Umbilical cord (tissue), 1 donor: ENCODE measurements at regions not wholly inside any gene's neighbourhood (a gene's known extent, or its start where the extent isn't known, plus 50 kb on each side); places are given as distances from the start of the nearest gene placed in this dataset.

Experiments used
- DNase-seq: peaks from one replicate; pipeline ENCODE4 v3.0.0-alpha.2; 2015; ENCODE audit warnings: low spot score

DNA sequence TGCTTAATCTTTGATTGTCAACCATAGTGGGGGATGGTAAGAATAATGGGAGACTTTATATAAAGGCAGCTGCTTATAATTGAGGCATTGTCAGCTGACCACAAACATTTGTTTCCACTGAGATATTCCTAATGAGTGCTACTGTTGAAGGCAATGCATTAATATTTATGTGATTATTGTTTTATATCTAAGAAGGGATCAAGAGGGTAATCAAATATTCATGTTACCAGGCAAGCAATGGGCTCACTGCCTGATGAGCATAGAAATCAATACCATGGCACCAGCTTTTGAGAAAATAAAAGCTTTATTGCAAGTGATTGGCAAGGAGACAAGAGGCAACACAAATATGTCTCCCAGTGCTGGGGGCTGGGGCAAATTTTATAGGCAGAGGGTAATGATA, 706.7 kb upstream of the ADAMTS5 start:
- DNase-seq = no peak

DNA sequence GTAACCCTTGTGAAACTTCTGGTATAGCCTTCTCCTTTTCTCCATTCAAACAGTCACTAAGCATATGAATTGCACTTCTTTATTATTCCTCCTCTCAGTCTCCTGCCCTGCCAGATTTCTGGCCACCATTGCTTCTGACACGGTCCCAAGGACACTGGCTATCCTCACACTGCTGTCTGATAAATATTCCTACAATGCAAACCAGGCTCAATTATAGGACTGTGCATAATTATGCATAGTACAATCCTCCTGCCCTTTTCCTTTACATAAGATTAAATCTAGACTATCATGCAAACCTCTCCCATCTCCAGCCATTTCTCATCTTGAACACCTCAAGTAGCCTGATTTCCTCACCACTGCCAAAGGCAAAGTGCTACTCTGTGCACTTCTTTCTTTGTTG, 704.3 kb upstream of the ADAMTS5 start:
- DNase-seq = no peak

DNA sequence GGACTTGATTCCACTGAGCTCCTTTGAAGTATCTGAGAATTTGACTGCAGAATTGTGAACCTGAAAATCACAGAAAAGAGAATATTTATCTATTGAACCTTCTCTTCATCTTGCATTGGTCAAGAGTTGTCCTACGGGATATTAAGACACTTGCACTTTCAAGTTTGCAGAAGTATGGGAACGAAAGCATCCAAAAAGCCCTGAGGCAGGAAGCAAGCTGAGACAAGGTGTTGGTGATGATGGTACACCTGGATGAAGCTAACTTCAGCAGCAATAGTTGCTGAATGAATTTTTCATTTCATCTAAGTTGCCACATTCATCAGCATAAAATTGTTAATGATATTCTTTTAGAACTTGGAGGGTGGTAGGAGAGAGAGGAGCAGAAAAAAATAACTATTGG, 686.6 kb upstream of the ADAMTS5 start:
- DNase-seq = no peak

DNA sequence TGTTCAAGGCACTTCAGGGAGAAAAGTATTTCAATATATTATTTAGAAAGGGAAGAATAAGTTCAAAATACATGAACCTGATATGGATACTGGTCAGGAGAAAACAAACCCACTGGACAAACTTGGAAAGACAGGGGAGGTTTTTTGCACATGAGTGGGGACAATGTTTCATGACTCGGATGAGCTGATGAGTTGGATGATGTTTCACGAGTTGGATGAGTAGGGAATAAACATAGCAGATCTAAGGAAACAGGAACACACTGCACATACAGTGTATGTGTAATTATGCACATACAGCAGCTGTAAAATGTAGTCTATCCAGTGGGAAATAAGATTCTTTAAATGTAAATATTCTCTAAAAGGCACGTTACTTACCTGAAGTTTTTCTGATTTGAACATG, 682.9 kb upstream of the ADAMTS5 start:
- DNase-seq = no peak

DNA sequence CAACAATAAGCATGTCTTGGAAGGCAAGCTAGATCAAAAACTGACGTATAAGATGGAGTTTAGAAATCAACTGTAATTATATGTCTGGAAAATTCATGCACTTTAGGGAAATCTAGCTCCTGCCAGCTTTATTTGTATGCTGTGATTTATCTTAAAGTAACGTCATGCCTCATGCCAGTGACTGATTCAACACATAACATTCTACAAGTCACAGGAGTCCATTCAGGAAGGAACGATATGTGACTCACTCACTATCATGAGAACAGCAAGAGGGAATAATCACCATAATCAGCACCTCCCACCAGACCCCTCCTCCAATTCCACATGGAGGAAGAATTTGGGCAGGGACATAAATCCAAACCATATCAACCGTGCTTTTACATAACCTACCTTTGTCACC, 682.4 kb upstream of the ADAMTS5 start:
- peak; percentile 32 for DNase-seq

DNA sequence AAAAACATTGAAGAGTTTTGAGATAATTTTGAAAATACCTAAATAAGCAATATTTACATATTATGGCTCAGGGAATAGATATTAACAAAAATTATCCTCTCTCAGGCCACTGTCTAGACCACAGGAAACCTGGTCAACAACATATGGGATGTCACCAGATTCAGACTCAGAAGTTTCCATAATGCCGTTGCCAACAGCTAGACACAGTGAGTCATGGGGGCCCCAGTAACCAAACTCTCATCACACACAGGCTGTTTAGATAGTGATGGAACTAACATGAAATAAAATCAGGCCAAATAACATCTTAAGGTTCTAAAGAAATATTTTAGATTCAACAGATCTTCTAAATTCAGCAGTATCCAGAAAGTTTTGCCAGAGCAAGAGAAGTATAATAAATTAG, 681.7 kb upstream of the ADAMTS5 start:
- DNase-seq = peak; percentile 49

DNA sequence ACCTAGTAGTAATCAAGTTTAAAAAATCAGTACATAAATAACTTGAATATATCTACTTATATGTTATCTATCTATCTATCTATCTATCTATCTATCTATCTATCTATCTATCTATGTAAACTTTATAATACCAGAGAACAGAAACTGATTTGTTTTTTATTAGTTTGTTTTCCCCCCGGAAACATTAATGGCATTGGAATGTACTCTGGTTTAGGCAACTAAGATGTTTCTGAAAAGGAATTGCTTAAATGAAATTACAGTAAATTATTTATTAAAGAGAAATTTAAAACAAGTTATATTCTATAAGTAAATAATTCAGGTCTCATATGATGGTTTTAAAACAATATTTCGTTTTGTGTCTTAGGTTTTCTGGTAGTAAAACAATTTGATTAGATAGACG, 681.0 kb upstream of the ADAMTS5 start:
- DNase-seq = no peak

DNA sequence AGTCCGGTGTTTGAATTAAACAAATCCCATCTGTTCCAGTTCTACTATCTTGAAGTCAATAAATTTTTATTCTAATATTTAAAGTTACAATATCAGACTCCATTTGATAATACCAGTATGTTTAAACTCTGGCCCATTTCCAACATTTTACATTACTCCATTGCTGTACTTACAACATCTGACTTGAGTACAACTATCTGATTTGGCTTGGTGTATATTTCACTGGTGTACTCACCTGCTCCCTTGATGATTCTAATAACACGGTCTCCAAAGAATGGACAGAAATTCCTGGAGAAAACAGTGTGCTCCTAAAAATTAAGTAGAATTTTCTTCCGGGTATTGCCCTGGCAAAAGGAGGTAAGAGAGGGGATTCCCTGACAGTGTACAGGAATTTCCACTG, 680.5 kb upstream of the ADAMTS5 start:
- no peak for DNase-seq

DNA sequence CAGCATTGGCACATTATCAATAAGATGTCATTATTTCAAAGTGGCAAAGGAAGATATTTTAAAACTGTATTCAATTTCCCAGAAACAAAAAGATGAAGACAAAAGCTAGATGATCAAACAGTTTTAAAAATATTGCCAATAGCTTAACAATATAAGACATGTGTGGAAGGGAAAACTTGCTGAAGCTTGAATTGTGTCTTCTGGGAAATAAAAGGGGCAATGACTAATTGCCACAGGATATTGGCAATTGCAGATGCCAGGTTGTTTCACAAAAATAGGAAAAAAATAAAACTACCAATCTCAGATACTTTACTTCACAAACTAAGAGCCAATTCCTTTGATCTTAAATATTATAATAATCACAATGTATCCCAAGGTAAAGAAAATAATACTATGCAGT, 679.8 kb upstream of the ADAMTS5 start:
- no peak for DNase-seq

DNA sequence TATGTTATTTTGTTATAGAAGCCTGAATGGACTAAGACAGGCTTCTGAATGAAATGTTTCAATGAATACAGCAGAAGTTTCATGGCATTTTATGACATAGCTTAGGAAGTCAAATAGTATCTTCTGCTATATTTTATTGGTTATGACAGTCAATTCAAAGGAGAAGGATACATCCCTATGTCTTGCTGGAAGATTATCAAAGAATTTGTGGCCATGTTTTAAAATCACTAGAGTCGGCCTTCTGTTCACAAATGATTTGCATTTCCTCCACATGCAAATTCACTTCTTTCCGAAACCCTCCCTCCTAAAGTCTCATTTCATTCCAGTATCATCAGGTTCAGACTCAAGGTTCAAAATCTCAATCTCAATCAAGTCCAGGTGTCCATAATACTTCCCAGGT, 679.2 kb upstream of the ADAMTS5 start:
- no peak for DNase-seq

DNA sequence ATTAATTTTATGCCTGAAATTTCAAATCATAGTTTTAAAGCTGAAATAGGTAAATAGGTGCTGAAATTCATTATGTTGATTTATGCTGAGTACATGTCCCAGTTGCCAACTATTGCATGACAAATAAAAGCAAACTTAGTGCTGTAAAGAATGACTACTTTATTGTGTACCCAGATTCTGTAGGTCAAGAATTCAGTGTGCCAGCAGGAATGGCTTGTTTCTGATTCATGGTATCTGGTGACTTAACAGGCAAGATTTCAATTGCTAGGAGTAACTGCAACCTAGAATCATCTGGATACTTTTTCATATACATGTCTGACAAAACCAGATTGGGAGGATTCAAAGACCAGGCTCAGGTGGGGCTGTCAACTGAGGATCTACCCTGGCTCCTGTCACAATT, 678.4 kb upstream of the ADAMTS5 start:
- no peak for DNase-seq

DNA sequence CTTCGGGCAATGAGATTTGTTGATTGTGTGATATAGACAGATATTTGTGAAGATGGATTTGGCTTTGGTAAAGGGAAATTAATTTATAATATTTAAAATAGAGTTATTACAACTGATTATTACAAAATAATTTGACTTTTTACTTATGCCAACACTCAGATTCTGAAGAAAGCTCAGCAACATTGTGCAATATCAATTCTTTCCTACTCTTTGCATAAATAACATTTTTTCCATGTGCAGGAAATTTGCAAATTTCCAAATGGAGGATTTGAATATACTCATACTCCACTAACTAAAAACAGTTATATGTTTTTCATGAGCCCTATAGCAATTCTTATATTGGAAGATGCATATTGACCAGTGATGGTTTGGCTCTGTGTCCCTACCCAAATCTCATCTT, 676.4 kb upstream of the ADAMTS5 start:
- no peak for DNase-seq

DNA sequence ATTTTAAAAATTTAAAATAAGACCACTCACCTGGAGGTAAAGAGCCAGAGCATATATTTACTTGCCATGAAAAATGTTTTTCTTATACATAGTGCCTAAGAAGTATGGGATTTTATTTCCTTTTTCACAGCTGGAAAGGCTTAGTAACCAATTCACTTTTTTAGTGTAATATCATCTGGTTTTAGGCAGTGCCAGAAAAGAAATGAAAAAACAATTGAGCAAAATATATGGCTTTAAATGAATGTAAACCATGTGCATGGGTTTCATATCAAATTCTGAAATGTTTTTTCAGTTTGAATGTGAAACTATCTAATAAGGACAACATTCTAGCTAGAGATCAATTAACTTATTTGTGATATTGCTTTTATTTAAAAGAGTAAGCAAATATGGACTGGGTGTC, 672.4 kb upstream of the ADAMTS5 start:
- peak; percentile 16 for DNase-seq

DNA sequence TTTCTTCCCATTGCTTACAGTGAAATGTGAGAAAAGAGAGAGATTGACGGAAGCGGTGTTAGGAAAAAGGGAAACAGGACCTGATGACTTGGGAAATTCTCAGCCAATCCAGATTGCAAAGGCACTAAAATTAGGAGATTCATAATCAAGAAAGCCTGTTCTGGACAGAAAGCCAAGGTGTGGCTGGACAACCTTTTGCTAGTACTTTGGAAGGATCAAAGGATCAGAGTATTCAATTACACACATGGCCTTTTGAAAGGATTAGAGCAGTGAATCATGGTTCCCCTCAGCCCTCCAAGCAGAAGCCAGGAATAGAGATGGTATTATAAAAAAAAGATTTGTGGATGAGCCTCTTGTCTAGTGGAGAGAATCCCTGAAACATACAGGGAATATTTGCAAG, 669.8 kb upstream of the ADAMTS5 start:
- peak; percentile 90 for DNase-seq

DNA sequence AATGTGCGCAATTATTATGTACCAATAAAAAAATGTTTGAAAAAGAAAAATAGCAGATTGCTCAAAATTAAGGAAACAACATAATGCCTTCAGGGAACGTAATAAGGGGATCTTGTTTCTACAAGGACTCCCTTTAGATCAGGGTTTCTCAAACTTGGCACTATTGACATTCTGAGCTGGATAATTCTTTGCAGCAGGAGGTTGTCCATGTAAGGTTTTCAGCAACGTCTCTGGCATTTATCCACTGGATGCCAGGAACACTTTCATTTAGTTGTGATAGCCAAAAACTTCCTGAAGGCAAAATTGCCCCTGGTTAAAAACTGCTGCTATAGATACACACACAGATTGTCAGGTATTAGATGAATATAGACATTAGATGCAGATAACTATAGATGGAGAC, 666.7 kb upstream of the ADAMTS5 start:
- no peak for DNase-seq

DNA sequence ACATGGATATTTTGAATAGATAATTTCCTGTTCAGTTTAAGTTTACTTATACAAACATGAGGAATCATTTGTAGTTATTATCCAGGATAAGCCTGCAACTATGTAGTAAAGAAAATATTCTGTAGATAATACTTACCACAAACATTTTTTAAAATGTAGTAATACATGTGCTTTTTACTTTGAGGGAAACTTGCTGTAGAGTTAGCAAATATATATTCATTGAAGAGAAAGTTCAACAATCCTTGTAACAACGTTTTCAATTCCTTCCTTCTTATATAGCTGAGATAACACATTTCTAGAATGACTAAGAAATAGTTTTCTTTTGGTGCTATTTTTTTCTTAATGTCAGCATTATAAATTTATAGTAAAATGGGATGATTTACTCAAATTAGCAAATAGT, 664.6 kb upstream of the ADAMTS5 start:
- peak; percentile 37 for DNase-seq

DNA sequence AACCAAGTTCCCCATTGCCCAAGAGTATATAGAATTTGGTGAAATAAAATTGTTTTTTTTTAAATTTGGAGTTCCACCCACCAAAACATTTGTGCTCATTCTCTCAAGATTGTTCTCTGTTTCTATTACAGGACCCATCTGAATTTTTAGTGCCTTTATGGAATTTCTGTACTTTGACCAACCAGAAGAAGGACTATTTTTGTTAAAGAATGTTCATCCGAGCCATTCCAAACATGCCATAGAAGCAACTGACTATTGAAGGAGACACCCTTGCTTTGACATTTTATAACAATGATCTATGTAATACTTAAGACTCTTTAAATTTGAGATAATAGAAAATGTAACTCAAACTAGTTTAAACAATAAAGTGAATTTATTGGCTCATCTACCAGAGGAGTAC, 655.7 kb upstream of the ADAMTS5 start:
- no peak for DNase-seq

DNA sequence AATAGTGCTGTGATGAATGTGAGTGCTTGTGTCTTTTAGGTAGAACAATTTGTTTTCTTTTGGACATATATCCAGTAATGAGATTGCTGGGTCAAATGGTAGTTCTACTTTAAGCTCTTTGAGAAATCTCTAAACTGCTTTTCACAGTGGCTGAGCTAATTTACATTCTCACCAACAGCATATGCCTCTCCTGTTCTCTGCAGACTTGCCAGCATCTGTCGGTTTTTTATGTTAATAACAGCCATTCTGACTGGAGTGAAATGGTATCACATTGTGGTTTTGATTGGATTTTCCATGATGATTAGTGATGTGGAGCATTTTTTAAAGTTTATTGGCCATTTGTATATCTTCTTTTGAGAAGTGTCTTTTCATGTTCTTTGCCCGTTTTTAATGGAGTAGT, 647.3 kb upstream of the ADAMTS5 start:
- no peak for DNase-seq

DNA sequence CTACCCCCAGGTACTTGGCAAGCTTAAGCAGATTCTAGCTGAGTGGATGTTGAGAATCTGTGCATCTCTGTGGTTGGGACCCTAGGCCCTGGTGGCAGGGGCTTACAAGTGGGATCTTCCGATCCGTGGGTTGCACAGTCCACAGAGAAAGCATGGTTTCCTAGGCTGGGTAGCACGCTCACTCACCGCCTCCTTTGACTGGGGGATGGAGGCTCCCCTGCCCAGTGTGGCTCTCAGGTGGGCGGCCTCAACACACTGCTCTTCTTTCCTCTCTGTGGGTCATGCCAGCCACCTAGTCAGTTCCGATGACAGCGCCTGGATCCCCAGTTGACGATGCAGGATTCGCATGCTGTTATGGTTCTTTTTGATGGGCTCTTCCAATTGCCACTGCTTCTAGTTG, 639.5 kb upstream of the ADAMTS5 start:
- DNase-seq = no peak

DNA sequence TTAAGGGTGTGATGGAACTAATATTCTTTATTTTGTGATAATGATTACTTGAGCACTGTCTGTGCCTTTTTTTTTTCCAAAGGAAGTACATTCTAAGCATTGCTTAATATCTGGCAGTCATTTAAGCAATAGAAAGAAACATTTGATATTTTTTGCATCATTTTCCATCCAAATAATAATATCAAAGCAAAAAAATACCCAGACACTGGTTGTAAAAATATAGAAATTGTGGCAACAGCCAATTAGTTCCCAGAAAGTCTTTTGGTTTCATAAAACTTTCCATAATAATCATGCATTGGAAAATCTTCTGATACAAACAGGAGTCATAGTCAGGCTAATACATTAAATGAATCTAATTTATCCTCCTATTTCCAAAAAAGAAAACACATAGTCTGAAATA, 629.3 kb upstream of the ADAMTS5 start:
- DNase-seq = no peak

DNA sequence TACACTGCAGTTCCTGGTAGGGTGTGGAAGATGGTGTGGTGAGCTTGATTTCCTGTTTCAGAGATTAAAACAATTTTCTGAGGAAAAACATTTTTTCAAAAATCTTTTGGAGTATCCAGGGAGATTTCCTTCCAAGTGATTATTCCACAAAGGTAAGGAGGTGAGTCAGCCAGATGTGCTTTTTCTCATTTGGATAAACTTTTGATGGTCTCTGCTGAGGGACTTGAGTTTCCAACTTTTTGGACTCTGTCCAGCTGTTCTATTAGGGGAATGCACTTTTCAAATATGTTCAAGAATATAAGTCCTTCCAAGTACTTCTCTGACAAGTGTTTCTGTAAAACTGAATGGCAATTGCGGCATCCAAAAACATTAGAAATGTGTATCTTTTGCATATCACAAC, 628.8 kb upstream of the ADAMTS5 start:
- no peak for DNase-seq

DNA sequence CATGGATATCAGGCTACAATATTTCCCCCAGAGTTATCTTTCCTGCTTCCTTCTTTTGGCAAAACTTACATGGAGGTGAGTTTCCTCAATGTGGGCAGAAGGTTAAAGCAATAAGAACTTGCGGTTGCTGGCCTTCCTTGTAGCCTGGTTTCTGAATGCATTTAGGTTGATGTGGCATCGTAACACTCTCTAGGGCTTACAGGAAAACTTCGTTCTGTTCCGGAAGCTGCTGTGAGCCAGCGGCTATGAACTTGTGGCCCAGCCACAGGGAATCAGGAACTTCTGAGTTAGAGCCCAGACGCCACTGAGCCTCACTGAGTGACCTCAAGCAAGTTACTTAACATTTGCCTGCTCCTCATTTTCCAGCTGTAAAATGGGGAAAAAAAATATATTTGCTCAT, 623.4 kb upstream of the ADAMTS5 start:
- DNase-seq = no peak

DNA sequence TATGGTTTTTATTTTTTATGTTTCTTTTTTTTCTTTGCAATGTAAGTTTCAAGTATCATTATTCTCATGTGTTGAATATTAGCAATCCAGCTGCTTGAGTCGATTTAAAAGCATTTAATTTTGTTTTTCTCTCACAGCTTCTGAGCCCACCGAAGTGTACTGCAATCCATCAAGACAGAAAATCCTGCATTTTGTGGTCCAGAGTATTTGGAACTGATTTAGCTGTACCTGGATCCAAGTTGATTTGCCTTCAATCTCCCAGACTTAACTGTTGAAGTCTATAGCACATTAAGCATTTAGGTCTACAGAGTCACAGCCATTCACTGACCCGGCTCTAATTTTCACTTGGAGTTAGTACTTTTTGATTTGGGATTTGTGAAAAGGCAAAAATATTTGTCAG, 622.9 kb upstream of the ADAMTS5 start:
- DNase-seq = no peak

DNA sequence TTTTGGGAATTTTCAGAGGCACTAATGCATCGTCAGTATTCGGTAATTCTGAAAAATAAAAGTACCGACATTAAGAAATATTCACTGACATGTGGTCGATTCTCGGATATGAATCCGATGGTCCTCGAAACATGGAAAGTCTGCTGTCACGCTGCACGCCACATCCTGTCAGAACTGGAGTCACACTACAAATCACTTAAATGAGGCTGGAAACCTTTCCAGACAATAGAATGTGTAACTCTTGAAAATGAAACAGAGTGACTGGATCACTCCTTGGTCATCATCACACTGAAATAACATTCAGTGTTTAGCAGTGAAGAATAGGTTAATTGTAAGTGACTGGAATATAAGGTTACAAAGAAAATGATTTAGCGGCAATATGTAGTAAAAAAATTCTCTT, 620.1 kb upstream of the ADAMTS5 start:
- DNase-seq = no peak

DNA sequence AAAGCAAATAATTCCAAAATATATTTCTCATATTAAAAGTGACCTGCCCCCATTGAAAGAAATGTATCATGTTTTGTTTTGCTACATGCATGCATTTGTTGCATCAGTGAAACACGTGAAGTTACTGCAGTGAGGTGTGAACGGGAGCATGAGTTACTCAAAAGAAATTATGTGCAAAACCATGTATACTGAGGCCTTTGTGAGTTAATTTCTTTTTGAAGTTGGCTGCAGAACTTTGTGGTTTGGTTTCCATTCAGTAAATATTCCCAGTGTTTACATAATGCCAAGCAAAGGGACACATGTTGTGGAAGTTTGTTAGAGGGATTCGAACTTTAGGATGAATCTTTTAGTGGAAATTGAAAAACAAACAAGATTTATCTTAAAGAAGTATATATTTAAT, 619.4 kb upstream of the ADAMTS5 start:
- DNase-seq = no peak
